ENCODE measurements at regions not wholly inside any gene's neighbourhood (a gene's known extent, or its start where the extent isn't known, plus 50 kb on each side); places are given as distances from the start of the nearest gene placed in this dataset.
"Not testable (repeated sequence)": the region's sequence is repeated elsewhere in the genome, so short reads cannot be mapped to it uniquely, and the experiment has no call there.

DNA sequence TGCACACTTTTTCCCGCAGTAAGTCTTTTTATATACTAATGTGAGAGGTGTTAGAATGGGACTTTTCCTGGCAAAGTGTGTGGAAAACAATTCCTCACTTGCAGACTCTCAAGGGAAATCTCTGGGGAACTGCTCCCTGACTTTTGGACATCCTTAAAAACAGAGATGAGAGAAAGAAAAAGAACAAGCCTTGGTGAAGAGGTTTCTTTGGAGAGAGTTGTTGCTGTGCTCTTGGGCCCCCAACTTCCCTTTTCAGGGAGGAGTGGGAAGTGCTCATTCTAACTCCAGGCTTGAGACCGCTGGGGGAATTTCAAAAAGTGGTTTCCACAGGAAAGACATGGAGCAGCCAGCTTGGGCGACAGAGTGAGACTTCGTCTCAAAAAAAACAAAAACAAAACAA is 142.6 kb upstream of the SPRED2 start:
- Histone ChIP-seq H3K79me2 (ENCODE audit: insufficient read depth, low read length) (no peaks in the 10 kb centered on the region), H3K9me3 (ENCODE audit: insufficient read depth, low read depth, low read length) (no peaks in the 10 kb centered on the region), H4K20me1 (ENCODE audit: insufficient read depth, low read length) (no peaks in the 10 kb centered on the region), H3K4me3 (ENCODE audit: insufficient read depth, low read depth, low read length) (no peak overlapping the region), H3K4me2 (ENCODE audit: low read length) (no peak overlapping the region), H3K27ac (ENCODE audit: low read depth, low read length) (no peak overlapping the region), H3K9ac (ENCODE audit: low read length) (no peak overlapping the region), H3K4me1 (ENCODE audit: insufficient read depth, low read length) (peaks cover 9% of the 10 kb centered on the region), H3K36me3 (ENCODE audit: insufficient read depth, low read length) (no peaks in the 10 kb centered on the region), H2AFZ (ENCODE audit: low read depth, low read length) (peak overlapping the region; percentile 13), H3K27me3 (ENCODE audit: insufficient read depth, low read length) (no peaks in the 10 kb centered on the region)
- DNase-seq (ENCODE audit: low read depth) (no peak), FAIRE-seq (no peak)
- H3K4me1 Mint-ChIP-seq (ENCODE audit: low read depth, unreplicated experiment), result peaks cover 29% of the 10 kb centered on the region
- H3K27me3 Mint-ChIP-seq (ENCODE audit: low read depth, unreplicated experiment), result no peaks in the 10 kb centered on the region
- TF ChIP-seq EZH2 (IDR thresholded peaks at IDR 0.05; ENCODE audit: insufficient read depth, low read length), result no peak
- TF ChIP-seq, protein P1, sequence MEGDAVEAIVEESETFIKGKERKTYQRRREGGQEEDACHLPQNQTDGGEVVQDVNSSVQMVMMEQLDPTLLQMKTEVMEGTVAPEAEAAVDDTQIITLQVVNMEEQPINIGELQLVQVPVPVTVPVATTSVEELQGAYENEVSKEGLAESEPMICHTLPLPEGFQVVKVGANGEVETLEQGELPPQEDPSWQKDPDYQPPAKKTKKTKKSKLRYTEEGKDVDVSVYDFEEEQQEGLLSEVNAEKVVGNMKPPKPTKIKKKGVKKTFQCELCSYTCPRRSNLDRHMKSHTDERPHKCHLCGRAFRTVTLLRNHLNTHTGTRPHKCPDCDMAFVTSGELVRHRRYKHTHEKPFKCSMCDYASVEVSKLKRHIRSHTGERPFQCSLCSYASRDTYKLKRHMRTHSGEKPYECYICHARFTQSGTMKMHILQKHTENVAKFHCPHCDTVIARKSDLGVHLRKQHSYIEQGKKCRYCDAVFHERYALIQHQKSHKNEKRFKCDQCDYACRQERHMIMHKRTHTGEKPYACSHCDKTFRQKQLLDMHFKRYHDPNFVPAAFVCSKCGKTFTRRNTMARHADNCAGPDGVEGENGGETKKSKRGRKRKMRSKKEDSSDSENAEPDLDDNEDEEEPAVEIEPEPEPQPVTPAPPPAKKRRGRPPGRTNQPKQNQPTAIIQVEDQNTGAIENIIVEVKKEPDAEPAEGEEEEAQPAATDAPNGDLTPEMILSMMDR (IDR thresholded peaks at IDR 0.05; ENCODE audit: insufficient read depth, low read depth, low read length), result no peak
- peak overlapping the region; percentile 91 for H3K27ac Mint-ChIP-seq (ENCODE audit: unreplicated experiment)
- peaks cover 3% of the 10 kb centered on the region for H3K9me3 Mint-ChIP-seq (ENCODE audit: unreplicated experiment)
- H3K4me3 Mint-ChIP-seq (ENCODE audit: unreplicated experiment), result peak overlapping the region; percentile 9
- no peaks in the 10 kb centered on the region for H3K36me3 Mint-ChIP-seq (ENCODE audit: low read depth, unreplicated experiment)

DNA sequence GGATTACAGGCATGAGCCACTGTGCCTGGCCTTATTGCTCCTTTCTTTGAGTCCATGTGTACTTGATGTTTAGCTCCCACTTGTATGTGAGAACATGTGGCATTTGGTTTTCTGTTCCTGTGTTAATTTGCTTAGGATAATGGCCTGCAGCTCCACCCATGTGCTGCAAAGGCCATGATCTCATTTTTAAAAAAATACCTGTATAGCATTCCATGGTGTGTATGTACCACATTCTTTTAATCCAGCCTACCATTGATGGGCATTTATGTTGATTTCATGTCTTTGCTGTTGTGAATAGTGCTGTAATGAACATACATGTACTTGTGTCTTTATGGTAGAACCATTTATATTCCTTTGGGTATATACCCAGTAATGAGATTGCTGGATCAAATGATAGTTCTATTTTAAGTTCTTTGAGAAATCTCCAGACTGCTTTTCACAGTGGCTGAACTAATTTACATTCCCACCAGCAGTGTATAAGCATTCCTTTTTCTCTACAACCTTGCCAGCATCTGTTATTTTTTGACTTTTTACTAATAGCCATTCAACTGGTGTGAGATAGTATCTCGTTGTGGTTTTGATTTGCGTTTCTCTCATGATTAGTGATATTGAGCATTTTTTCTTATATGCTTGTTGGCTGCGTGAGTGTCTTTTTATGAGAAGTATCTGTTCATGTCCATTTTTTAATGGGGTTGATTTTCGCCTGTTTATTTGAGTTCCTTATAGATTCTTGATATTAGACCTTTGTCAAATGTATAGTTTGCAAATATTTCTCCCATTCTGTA is 136.4 kb upstream of the SPRED2 start:
- not testable (repeated sequence) for H3K9me3 ChIP-seq (ENCODE audit: insufficient read depth, low read depth, low read length); H3K27me3 Mint-ChIP-seq (ENCODE audit: low read depth, unreplicated experiment); FAIRE-seq; H3K27ac Mint-ChIP-seq (ENCODE audit: unreplicated experiment); H3K9me3 Mint-ChIP-seq (ENCODE audit: unreplicated experiment); H3K9ac ChIP-seq (ENCODE audit: low read length); H3K4me3 ChIP-seq (ENCODE audit: insufficient read depth, low read depth, low read length); H3K36me3 Mint-ChIP-seq (ENCODE audit: low read depth, unreplicated experiment); H3K27ac ChIP-seq (ENCODE audit: low read depth, low read length); H4K20me1 ChIP-seq (ENCODE audit: insufficient read depth, low read length); H2AFZ ChIP-seq (ENCODE audit: low read depth, low read length); H3K4me2 ChIP-seq (ENCODE audit: low read length); H3K27me3 ChIP-seq (ENCODE audit: insufficient read depth, low read length); H3K79me2 ChIP-seq (ENCODE audit: insufficient read depth, low read length); H3K4me1 ChIP-seq (ENCODE audit: insufficient read depth, low read length); H3K36me3 ChIP-seq (ENCODE audit: insufficient read depth, low read length); H3K4me3 Mint-ChIP-seq (ENCODE audit: unreplicated experiment)
- peaks cover 15% of the 10 kb centered on the region for H3K4me1 Mint-ChIP-seq (ENCODE audit: low read depth, unreplicated experiment)
- DNase-seq (ENCODE audit: low read depth), result peak; percentile 65

- FAIRE-seq (no peak), DNase-seq (ENCODE audit: low read depth) (no peak)
- Mint-ChIP-seq H3K36me3 (ENCODE audit: low read depth, unreplicated experiment) (peaks cover 2% of the 10 kb centered on the region), H3K27ac (ENCODE audit: unreplicated experiment) (peak overlapping the region; percentile 36), H3K4me3 (ENCODE audit: unreplicated experiment) (peak overlapping the region; percentile 24), H3K27me3 (ENCODE audit: low read depth, unreplicated experiment) (peaks cover 10% of the 10 kb centered on the region), H3K9me3 (ENCODE audit: unreplicated experiment) (peaks cover 3% of the 10 kb centered on the region), H3K4me1 (ENCODE audit: low read depth, unreplicated experiment) (peaks cover 11% of the 10 kb centered on the region)
- Histone ChIP-seq H3K79me2 (ENCODE audit: insufficient read depth, low read length) (no peaks in the 10 kb centered on the region), H3K4me3 (ENCODE audit: insufficient read depth, low read depth, low read length) (no peak overlapping the region), H4K20me1 (ENCODE audit: insufficient read depth, low read length) (no peaks in the 10 kb centered on the region), H3K9me3 (ENCODE audit: insufficient read depth, low read depth, low read length) (no peaks in the 10 kb centered on the region), H3K27ac (ENCODE audit: low read depth, low read length) (no peak overlapping the region), H3K4me2 (ENCODE audit: low read length) (peak overlapping the region; percentile 75), H3K9ac (ENCODE audit: low read length) (no peak overlapping the region), H2AFZ (ENCODE audit: low read depth, low read length) (peak overlapping the region; percentile 64), H3K4me1 (ENCODE audit: insufficient read depth, low read length) (no peaks in the 10 kb centered on the region), H3K36me3 (ENCODE audit: insufficient read depth, low read length) (no peaks in the 10 kb centered on the region), H3K27me3 (ENCODE audit: insufficient read depth, low read length) (peaks cover 5% of the 10 kb centered on the region)
- TF ChIP-seq, protein P1 (IDR thresholded peaks at IDR 0.05; ENCODE audit: insufficient read depth, low read depth, low read length), result no peak
- TF ChIP-seq EZH2 (IDR thresholded peaks at IDR 0.05; ENCODE audit: insufficient read depth, low read length), result no peak
Observed at GRCh38 chr2:65566617-65567016, 134.2 kb upstream of the SPRED2 start.
